ENCODE measurements at regions not wholly inside any gene's neighbourhood (a gene's known extent, or its start where the extent isn't known, plus 50 kb on each side); places are given as distances from the start of the nearest gene placed in this dataset.

DNA sequence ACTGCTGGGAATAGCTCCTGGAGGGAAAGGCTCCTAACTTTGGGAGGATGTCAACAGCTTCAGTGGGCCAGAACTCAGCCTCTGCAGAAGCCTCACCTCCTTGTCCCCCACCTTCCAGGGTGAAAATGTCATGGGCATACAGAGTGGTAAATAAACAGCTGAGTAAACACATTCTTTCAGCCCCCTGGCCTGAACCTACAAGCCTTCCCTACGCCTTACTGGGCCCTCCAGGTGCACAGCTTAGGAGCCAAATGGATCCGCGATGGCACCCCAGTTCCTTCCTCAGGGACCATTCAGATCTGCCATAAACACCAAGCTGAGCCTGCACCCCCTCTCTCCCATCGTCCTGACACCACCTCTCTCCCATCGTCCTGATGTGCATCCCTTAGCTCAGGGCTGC lies 126.2 kb upstream of the IGF1R start:
- no peak overlapping the region for H2AFZ ChIP-seq (ENCODE audit: low read length)
- TF ChIP-seq, protein P1, sequence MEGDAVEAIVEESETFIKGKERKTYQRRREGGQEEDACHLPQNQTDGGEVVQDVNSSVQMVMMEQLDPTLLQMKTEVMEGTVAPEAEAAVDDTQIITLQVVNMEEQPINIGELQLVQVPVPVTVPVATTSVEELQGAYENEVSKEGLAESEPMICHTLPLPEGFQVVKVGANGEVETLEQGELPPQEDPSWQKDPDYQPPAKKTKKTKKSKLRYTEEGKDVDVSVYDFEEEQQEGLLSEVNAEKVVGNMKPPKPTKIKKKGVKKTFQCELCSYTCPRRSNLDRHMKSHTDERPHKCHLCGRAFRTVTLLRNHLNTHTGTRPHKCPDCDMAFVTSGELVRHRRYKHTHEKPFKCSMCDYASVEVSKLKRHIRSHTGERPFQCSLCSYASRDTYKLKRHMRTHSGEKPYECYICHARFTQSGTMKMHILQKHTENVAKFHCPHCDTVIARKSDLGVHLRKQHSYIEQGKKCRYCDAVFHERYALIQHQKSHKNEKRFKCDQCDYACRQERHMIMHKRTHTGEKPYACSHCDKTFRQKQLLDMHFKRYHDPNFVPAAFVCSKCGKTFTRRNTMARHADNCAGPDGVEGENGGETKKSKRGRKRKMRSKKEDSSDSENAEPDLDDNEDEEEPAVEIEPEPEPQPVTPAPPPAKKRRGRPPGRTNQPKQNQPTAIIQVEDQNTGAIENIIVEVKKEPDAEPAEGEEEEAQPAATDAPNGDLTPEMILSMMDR (conservative IDR thresholded peaks at IDR 0.05; ENCODE audit: low read depth, low read length): no peak
- no peak for TF ChIP-seq EZH2phosphoT487 (IDR thresholded peaks at IDR 0.05; ENCODE audit: borderline replicate concordance, low read length)
- TF ChIP-seq EZH2 (IDR thresholded peaks at IDR 0.05; ENCODE audit: low read length, unreplicated experiment): no peak
- H3K9ac ChIP-seq (ENCODE audit: low read length): no peak overlapping the region
- no peaks in the 10 kb centered on the region for H3K4me1 ChIP-seq (ENCODE audit: insufficient read depth, low read length)
- H3K4me3 ChIP-seq (ENCODE audit: low read length): no peak overlapping the region
- H4K20me1 ChIP-seq (ENCODE audit: low read length): no peaks in the 10 kb centered on the region
- no peak overlapping the region for H3K4me2 ChIP-seq (ENCODE audit: low read length)
- H3K9me2 ChIP-seq (replicated peaks; ENCODE audit: low read length): no peaks in the 10 kb centered on the region
- H3K9me3 ChIP-seq (ENCODE audit: low read length): no peaks in the 10 kb centered on the region
- no peaks in the 10 kb centered on the region for H3F3A ChIP-seq (ENCODE audit: low read length, unreplicated experiment)
- no peaks in the 10 kb centered on the region for H3K36me3 ChIP-seq (ENCODE audit: low read depth, low read length)
- no peak overlapping the region for H3K27ac ChIP-seq (ENCODE audit: low read length)
- BruUV-seq (replicated peaks): no TSS peak
- ChIA-PET CTCF (interaction anchor here (0.5 kb wide), 1 partner anchor 283 kb away, joined by 3 read pairs; no protein-coding TSS in a partner anchor), POLR2A (ENCODE audit: unreplicated experiment) (no interaction called here)
- ATAC-seq (no peak), DNase-seq (no peak)
- H3K27me3 ChIP-seq (ENCODE audit: low read length): 0 out of 2 replicates have a peak, but pooled peaks cover 4% of the 10 kb centered on the region
- no peaks in the 10 kb centered on the region for H3K79me2 ChIP-seq (ENCODE audit: low read length)
- intact Hi-C loops (cut with micrococcal nuclease): no loop called here

DNA sequence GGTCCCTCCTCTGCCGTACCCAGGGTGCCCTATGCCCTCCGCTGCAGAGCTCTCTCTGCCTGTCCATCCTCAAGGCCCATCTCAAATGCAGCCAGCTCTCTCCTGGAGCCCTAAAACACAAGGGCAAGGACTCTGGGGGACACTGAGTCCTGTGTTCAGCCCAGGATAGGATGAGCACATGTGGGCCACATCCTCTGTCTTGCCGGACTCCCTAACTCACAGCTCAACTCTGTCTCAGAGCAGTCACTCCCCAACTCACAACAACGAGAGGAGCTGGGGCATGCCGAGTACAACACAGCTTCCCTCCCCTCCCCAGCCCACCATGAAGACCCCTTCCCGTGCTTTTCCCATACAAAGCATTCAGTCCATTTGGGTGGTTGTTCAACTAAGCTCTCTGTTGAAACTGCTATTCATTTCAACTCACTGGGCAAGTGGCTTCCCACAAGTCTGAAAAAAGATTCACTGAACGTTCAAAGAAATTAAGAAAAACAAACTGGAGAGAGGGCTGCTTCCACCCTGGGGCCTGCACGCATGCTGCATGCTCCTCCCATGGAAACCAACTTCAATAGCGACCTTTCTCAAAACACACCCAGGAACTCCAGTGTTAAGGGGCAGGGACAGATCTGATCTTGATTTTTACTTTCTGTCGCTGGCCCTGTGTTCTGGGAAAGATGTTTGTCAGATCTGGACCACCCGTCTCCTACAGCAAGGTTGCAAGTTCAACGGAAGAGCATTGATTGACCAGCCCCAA lies 124.3 kb upstream of the IGF1R start:
- Histone ChIP-seq H3K9me3 (ENCODE audit: low read length) (no peaks in the 10 kb centered on the region), H3K36me3 (ENCODE audit: low read depth, low read length) (no peaks in the 10 kb centered on the region), H3K4me2 (ENCODE audit: low read length) (no peak overlapping the region), H4K20me1 (ENCODE audit: low read length) (no peaks in the 10 kb centered on the region), H2AFZ (ENCODE audit: low read length) (no peak overlapping the region), H3K27me3 (ENCODE audit: low read length) (peaks cover 20% of the 10 kb centered on the region), H3K4me1 (ENCODE audit: insufficient read depth, low read length) (no peaks in the 10 kb centered on the region), H3K79me2 (ENCODE audit: low read length) (no peaks in the 10 kb centered on the region), H3K4me3 (ENCODE audit: low read length) (no peak overlapping the region), H3K9me2 (replicated peaks; ENCODE audit: low read length) (no peaks in the 10 kb centered on the region), H3K9ac (ENCODE audit: low read length) (no peak overlapping the region), H3F3A (ENCODE audit: low read length, unreplicated experiment) (no peaks in the 10 kb centered on the region), H3K27ac (ENCODE audit: low read length) (no peak overlapping the region)
- DNase-seq (no peak), ATAC-seq (no peak)
- ChIA-PET POLR2A (ENCODE audit: unreplicated experiment) (no interaction called here), CTCF (interaction anchor here (0.6 kb wide), 1 partner anchor 553 kb away, joined by 4 read pairs; no protein-coding TSS in a partner anchor)
- TF ChIP-seq EZH2 (IDR thresholded peaks at IDR 0.05; ENCODE audit: low read length, unreplicated experiment) (no peak), EZH2phosphoT487 (IDR thresholded peaks at IDR 0.05; ENCODE audit: borderline replicate concordance, low read length) (no peak)
- TF ChIP-seq, protein P1 (conservative IDR thresholded peaks at IDR 0.05; ENCODE audit: low read depth, low read length): no peak
- intact Hi-C loops (cut with micrococcal nuclease): no loop called here
- BruUV-seq (replicated peaks): no TSS peak
